ENCODE measurements at regions not wholly inside any gene's neighbourhood (a gene's known extent, or its start where the extent isn't known, plus 50 kb on each side); places are given as distances from the start of the nearest gene placed in this dataset.

DNA sequence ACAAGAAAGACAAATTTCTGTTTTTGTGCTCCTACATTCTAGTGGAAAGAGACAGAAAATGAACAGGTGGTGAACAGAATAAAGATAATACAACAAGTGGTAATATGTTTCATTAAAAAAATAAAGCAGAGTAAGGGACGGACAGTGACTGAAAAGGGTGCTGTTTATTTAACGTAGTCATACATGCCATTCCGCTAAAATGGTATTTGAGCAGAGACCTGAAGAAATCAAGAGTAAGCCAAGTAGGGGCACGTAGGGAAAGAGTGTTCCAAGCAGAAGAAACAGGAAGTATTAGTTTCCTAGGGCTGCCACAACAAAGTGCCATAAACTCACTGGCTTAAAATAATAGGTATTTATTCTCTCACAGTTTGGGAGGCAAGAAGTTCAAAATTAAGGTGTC, 65.6 kb upstream of the KCTD3 start:
- no peak for DNase-seq
- no peak for ATAC-seq
- Histone ChIP-seq H3K27ac (no peak overlapping the region), H3K36me3 (no peaks in the 10 kb centered on the region), H3K9me3 (no peaks in the 10 kb centered on the region), H3K4me1 (no peaks in the 10 kb centered on the region), H3K27me3 (no peaks in the 10 kb centered on the region), H3K4me3 (no peak overlapping the region)
- no peak for TF ChIP-seq CTCF (IDR thresholded peaks at IDR 0.05)
- WGBS, 2 donors, result 66 to 77% methylated on average over 4 of the region's 4 CpGs
- intact Hi-C loops (cut with DNase I), result no loop called here
- FAIRE-seq, result no peak

DNA sequence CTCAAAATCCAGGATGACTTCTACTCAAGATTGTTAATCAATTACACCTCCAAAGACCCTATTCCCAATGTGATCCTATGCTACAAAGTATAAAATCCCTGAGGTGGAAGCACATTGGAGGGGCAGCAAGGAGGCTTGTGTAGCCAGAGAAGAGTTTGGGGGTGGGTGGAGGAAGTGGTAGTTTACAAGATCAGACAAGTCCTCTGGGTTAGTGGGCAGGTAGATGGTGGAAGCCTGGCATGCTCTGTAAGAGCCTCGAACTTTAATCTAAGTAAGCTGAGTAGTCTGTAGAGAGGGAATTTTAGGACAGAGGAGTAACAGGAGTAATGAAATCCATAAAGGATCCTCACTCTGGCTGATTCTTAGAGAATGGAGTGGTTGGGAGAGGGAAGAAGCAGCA, 65.0 kb upstream of the KCTD3 start:
- intact Hi-C loops (cut with DNase I), result no loop called here
- ATAC-seq, result no peak

GRCh38 chr1:215507119-215507518, 60.0 kb upstream of the KCTD3 start:
- no peak for FAIRE-seq
- ATAC-seq, result no peak
- no peak for TF ChIP-seq CTCF (IDR thresholded peaks at IDR 0.05)
- Histone ChIP-seq H3K4me1 (no peaks in the 10 kb centered on the region), H3K4me3 (no peak overlapping the region), H3K27me3 (no peaks in the 10 kb centered on the region), H3K36me3 (no peaks in the 10 kb centered on the region), H3K9me3 (no peaks in the 10 kb centered on the region), H3K27ac (no peak overlapping the region)
- intact Hi-C loops (cut with DNase I), result no loop called here
- 58 to 79% methylated on average over 1 of the region's 1 CpG for WGBS, 2 donors
- no peak for DNase-seq

More for the DNA sequence above, 65.0 kb upstream of the KCTD3 start:
- Histone ChIP-seq H3K9me3 (no peaks in the 10 kb centered on the region), H3K4me3 (no peak overlapping the region), H3K27me3 (no peaks in the 10 kb centered on the region), H3K27ac (no peak overlapping the region), H3K36me3 (no peaks in the 10 kb centered on the region), H3K4me1 (no peaks in the 10 kb centered on the region)
- FAIRE-seq (no peak), DNase-seq (no peak)
- TF ChIP-seq CTCF (IDR thresholded peaks at IDR 0.05), result no peak
- WGBS, 2 donors, result 42 to 59% methylated on average over 1 of the region's 1 CpG

GRCh38 chr1:215508311-215508710, 58.8 kb upstream of the KCTD3 start:
- ATAC-seq, result no peak
- no peak overlapping the region for H3K4me3 ChIP-seq

More at GRCh38 chr1:215508311-215508710, 58.8 kb upstream of the KCTD3 start:
- Histone ChIP-seq H3K27me3 (no peaks in the 10 kb centered on the region), H3K9me3 (no peaks in the 10 kb centered on the region), H3K4me1 (no peaks in the 10 kb centered on the region), H3K36me3 (no peaks in the 10 kb centered on the region), H3K27ac (no peak overlapping the region)
- no peak for FAIRE-seq
- DNase-seq, result no peak
- intact Hi-C loops (cut with DNase I), result no loop called here
- no peak for TF ChIP-seq CTCF (IDR thresholded peaks at IDR 0.05)
- 70 to 82% methylated on average over 3 of the region's 3 CpGs for WGBS, 2 donors

Measured in pancreas (tissue), 10 donors.